HG03521 (cell line): ENCODE measurements at regions not wholly inside any gene's neighbourhood (a gene's known extent, or its start where the extent isn't known, plus 50 kb on each side); places are given as distances from the start of the nearest gene placed in this dataset.
"Not testable (repeated sequence)": the region's sequence is repeated elsewhere in the genome, so short reads cannot be mapped to it uniquely, and the experiment has no call there.

ENCODE experiments used
- ATAC-seq: cut with Tn5 transposase; IDR thresholded peaks from one replicate; pipeline ENCODE4 v1.9.1; 2021; ENCODE audit warnings: mild to moderate bottlenecking, moderate library complexity; ENCODE audit not compliant: unreplicated experiment

- ATAC-seq, result no peak
Observed at GRCh38 chr1:228937851-228938536, 202.7 kb downstream of the RHOU start.

- ATAC-seq, result no peak
Observed at GRCh38 chr1:228938537-228938901, 203.2 kb downstream of the RHOU start.

- no peak for ATAC-seq
Observed at GRCh38 chr1:228939001-228939691, 203.9 kb downstream of the RHOU start.

GRCh38 chr1:228939881-228940392 lies 204.7 kb downstream of the RHOU start:
- no peak for ATAC-seq

- ATAC-seq, result no peak
Observed at GRCh38 chr1:228940526-228940925, 205.2 kb downstream of the RHOU start.

- ATAC-seq, result no peak
Observed at GRCh38 chr1:228940926-228941325, 205.6 kb downstream of the RHOU start.

- ATAC-seq, result no peak
Observed at GRCh38 chr1:228941666-228942065, 206.4 kb downstream of the RHOU start.

GRCh38 chr1:228943436-228943835 lies 208.2 kb downstream of the RHOU start:
- no peak for ATAC-seq

GRCh38 chr1:228944296-228944695 lies 209.0 kb downstream of the RHOU start:
- ATAC-seq, result no peak

GRCh38 chr1:228944935-228945371 lies 209.7 kb downstream of the RHOU start:
- no peak for ATAC-seq

GRCh38 chr1:228945885-228946284 lies 210.6 kb downstream of the RHOU start:
- ATAC-seq, result no peak

- not testable (repeated sequence) for ATAC-seq
Observed at GRCh38 chr1:228949617-228950016, 214.3 kb downstream of the RHOU start.

GRCh38 chr1:228953207-228953606 lies 217.9 kb downstream of the RHOU start:
- no peak for ATAC-seq

- not testable (repeated sequence) for ATAC-seq
Observed at GRCh38 chr1:228953808-228954207, 218.5 kb downstream of the RHOU start.

GRCh38 chr1:228955691-228956090 lies 220.4 kb downstream of the RHOU start:
- no peak for ATAC-seq

GRCh38 chr1:228956864-228957263 lies 221.6 kb downstream of the RHOU start:
- ATAC-seq, result no peak

GRCh38 chr1:228957535-228957934 lies 222.3 kb downstream of the RHOU start:
- no peak for ATAC-seq

- no peak for ATAC-seq
Observed at GRCh38 chr1:228958121-228958520, 222.8 kb downstream of the RHOU start.

- ATAC-seq, result no peak
Observed at GRCh38 chr1:228958741-228959140, 223.5 kb downstream of the RHOU start.

- no peak for ATAC-seq
Observed at GRCh38 chr1:228960705-228961104, 225.4 kb downstream of the RHOU start.

GRCh38 chr1:228961511-228961910 lies 226.2 kb downstream of the RHOU start:
- ATAC-seq, result no peak

- ATAC-seq, result no peak
Observed at GRCh38 chr1:228963795-228964177, 228.5 kb downstream of the RHOU start.
